ENCODE measurements at regions not wholly inside any gene's neighbourhood (a gene's known extent, or its start where the extent isn't known, plus 50 kb on each side); places are given as distances from the start of the nearest gene placed in this dataset.

DNA sequence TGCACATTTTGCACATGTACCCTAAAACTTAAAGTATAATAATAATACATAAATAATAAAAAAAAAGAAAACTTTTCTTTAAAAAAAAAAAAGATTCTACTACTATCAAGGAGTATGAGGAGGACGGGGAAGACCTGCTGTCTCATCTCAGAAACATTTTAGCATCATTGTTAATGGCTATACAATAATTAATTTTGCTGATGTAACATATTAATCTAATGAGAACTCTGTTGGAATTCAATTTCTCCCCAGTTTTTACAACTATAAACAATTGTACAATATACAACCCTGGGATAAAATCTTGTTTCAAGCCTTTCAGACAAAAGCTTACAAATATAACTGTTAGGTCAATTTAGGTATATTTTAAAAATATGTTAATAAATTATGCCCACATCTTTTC lies 139.0 kb upstream of the GRIN3A start (continued):
- TF ChIP-seq EZH2 (IDR thresholded peaks at IDR 0.05; ENCODE audit: low read depth, low read length, severe bottlenecking) (no peak), SP4 (IDR thresholded peaks at IDR 0.05; ENCODE audit: low read length) (no peak), TEAD4 (IDR thresholded peaks at IDR 0.05; ENCODE audit: low read depth, low read length) (no peak), E2F6 (IDR thresholded peaks at IDR 0.05) (no peak), POU5F1 (IDR thresholded peaks at IDR 0.05; ENCODE audit: low read depth, low read length) (no peak), SIN3A (conservative IDR thresholded peaks at IDR 0.05 in 1 of 2, IDR thresholded peaks at IDR 0.05 in 1 of 2; ENCODE audit: low read depth in 1 of 2, low read length in 2 of 2) (no peak), KDM4A (IDR thresholded peaks at IDR 0.05; ENCODE audit: low read depth, low read length, severe bottlenecking) (no peak)

Measured in H1 (cell line).